ENCODE measurements at regions not wholly inside any gene's neighbourhood (a gene's known extent, or its start where the extent isn't known, plus 50 kb on each side); places are given as distances from the start of the nearest gene placed in this dataset.

DNA sequence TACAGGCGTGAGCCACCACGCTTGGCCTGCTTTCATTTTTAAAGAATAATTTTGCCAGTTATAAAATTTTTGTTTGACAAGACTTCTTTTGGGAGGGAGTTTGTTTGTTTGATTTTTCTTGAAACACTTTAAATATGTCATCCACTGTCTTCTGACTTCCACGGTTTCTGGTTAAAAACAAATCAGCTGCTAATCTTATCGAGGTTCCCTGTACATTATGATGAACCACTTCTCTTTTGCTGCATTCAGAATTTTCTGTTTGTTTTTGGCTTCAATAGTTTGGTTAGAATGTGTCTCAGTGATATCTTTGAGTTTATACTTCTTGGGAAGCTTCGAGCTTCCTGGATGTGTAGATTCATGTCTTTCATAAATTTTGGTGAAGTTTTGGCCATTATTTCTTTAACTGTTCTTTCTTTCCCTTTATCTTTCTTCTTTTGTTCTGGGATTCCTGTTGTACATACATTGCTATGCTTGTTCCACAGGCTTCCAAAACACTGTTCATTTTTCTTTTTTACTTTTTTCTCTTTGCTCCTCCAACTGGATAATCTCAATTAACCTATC is 60.8 kb downstream of the MSX2 start:
- Histone ChIP-seq H3K36me3 (ENCODE audit: control insufficient read depth in 2 of 2, insufficient read depth in 2 of 2, low read length in 2 of 2) (no peaks in the 10 kb centered on the region), H3K27me3 (ENCODE audit: control insufficient read depth in 1 of 2, insufficient read depth in 2 of 2, low read length in 2 of 2) (no peaks in the 10 kb centered on the region), H3K9me3 (ENCODE audit: control insufficient read depth in 2 of 2, low read length in 2 of 2) (peaks cover 0 to 2% of the 10 kb centered on the region in 2 donors), H3K4me1 (ENCODE audit: control insufficient read depth, insufficient read depth, low read length) (no peaks in the 10 kb centered on the region), H3K27ac (ENCODE audit: low read length) (no peak overlapping the region), H3K4me3 (ENCODE audit: low read length in 2 of 2) (no peak overlapping the region), H3K9ac (ENCODE audit: low read length in 2 of 2) (no peak overlapping the region)

All from stomach smooth muscle (tissue), 2 donors.